ENCODE measurements at regions not wholly inside any gene's neighbourhood (a gene's known extent, or its start where the extent isn't known, plus 50 kb on each side); places are given as distances from the start of the nearest gene placed in this dataset.

DNA sequence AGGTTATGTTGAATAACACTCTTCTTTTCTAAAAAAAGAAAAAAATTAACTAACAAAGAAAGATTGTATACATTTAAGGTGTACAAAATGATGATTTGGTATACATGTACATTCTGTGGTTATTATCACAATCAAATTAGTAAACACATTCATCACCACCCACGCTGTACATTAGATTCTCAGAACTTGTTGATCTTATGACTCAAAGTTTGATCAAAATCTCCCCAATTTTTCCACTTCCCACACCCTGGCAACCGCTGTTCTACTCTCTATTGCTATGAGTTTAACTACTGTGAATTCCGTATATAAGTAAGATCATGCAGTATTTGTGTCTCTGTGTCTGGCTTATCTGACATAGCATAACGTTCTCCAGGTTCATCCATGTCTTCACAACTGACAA lies 469.5 kb upstream of the CHRM3 start:
- Histone ChIP-seq H2AFZ (ENCODE audit: low read length) (no peak overlapping the region), H3F3A (ENCODE audit: low read depth) (no peaks in the 10 kb centered on the region), H3K36me3 (ENCODE audit: insufficient read depth, low read length) (no peaks in the 10 kb centered on the region), H3K9me2 (replicated peaks; ENCODE audit: low read depth, low read length) (no peaks in the 10 kb centered on the region), H3K4me3 (ENCODE audit: low read length, poor library complexity, severe bottlenecking) (no peak overlapping the region), H3K4me1 (ENCODE audit: insufficient read depth, low read length, poor library complexity, severe bottlenecking) (no peaks in the 10 kb centered on the region), H3K79me2 (ENCODE audit: insufficient read depth, low read length) (no peaks in the 10 kb centered on the region), H3K4me2 (ENCODE audit: low read depth, low read length, poor library complexity, severe bottlenecking) (no peak overlapping the region), H4K20me1 (ENCODE audit: insufficient read depth, low read length, poor library complexity, severe bottlenecking) (no peaks in the 10 kb centered on the region), H3K9me3 (ENCODE audit: insufficient read depth, low read depth, low read length) (no peaks in the 10 kb centered on the region; the same call in 1 of the 2 replicates), H3K27me3 (ENCODE audit: insufficient read depth, low read length, poor library complexity, severe bottlenecking) (no peaks in the 10 kb centered on the region), H3K9ac (ENCODE audit: low read depth, low read length, poor library complexity, severe bottlenecking) (no peak overlapping the region)
- TF ChIP-seq EZH2phosphoT487 (IDR thresholded peaks at IDR 0.05; ENCODE audit: borderline replicate concordance) = no peak
- TF ChIP-seq, protein P1, sequence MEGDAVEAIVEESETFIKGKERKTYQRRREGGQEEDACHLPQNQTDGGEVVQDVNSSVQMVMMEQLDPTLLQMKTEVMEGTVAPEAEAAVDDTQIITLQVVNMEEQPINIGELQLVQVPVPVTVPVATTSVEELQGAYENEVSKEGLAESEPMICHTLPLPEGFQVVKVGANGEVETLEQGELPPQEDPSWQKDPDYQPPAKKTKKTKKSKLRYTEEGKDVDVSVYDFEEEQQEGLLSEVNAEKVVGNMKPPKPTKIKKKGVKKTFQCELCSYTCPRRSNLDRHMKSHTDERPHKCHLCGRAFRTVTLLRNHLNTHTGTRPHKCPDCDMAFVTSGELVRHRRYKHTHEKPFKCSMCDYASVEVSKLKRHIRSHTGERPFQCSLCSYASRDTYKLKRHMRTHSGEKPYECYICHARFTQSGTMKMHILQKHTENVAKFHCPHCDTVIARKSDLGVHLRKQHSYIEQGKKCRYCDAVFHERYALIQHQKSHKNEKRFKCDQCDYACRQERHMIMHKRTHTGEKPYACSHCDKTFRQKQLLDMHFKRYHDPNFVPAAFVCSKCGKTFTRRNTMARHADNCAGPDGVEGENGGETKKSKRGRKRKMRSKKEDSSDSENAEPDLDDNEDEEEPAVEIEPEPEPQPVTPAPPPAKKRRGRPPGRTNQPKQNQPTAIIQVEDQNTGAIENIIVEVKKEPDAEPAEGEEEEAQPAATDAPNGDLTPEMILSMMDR (conservative IDR thresholded peaks at IDR 0.05; ENCODE audit: low read length) = no peak

DNA sequence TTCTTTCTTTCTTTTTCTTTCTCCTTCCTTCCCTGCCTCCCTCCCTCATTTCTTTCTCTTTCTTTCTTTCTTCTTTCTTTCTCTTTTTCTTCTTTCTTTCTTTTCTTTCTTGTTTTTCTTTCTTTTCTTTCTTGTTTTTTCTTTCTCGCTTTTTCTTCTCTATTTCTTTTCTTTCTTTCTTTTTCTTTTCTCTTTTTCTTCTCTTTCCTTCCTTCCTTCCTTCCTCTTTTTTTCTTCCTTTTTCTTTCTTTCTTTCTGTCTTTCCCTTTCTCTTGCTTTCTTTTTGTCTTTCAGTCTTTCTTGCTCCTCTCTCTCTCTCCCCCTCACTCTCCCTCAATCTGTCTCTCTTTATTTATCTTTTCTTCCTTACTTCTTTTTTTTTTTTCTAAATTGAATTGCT lies 472.0 kb upstream of the CHRM3 start:
- Histone ChIP-seq H3K4me1 (ENCODE audit: insufficient read depth, low read length, poor library complexity, severe bottlenecking) (no peaks in the 10 kb centered on the region), H3K27me3 (ENCODE audit: insufficient read depth, low read length, poor library complexity, severe bottlenecking) (no peaks in the 10 kb centered on the region), H3K79me2 (ENCODE audit: insufficient read depth, low read length) (no peaks in the 10 kb centered on the region), H4K20me1 (ENCODE audit: insufficient read depth, low read length, poor library complexity, severe bottlenecking) (no peaks in the 10 kb centered on the region), H3K9me3 (ENCODE audit: insufficient read depth, low read depth, low read length) (no peaks in the 10 kb centered on the region; the same call in 1 of the 2 replicates), H3K36me3 (ENCODE audit: insufficient read depth, low read length) (no peaks in the 10 kb centered on the region), H3K4me3 (ENCODE audit: low read length, poor library complexity, severe bottlenecking) (no peak overlapping the region), H3K4me2 (ENCODE audit: low read depth, low read length, poor library complexity, severe bottlenecking) (no peak overlapping the region), H2AFZ (ENCODE audit: low read length) (no peak overlapping the region), H3K9ac (ENCODE audit: low read depth, low read length, poor library complexity, severe bottlenecking) (no peak overlapping the region), H3K9me2 (replicated peaks; ENCODE audit: low read depth, low read length) (no peaks in the 10 kb centered on the region), H3F3A (ENCODE audit: low read depth) (no peaks in the 10 kb centered on the region)
- TF ChIP-seq EZH2phosphoT487 (IDR thresholded peaks at IDR 0.05; ENCODE audit: borderline replicate concordance) = no peak
- TF ChIP-seq, protein P1 (conservative IDR thresholded peaks at IDR 0.05; ENCODE audit: low read length) = no peak

DNA sequence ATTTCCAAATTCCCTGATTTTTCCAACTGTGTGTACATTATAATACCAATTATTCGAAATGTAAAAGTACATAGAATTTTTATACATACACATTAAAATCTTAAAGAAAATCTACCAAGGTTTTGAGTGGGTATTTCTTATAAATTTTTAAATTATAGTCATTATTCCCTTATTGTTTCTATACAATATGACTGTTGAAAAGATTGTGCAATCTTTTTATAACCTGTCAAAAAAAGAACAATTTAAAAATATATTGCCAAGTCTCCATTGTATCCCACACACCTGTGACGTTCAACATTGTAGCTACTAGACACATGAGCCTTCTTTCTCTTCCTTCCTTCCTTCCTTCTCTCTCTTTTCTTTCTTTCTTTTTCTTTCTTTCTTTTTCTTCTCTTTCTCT lies 473.2 kb upstream of the CHRM3 start:
- H3F3A ChIP-seq (ENCODE audit: low read depth) = no peaks in the 10 kb centered on the region
- no peaks in the 10 kb centered on the region for H4K20me1 ChIP-seq (ENCODE audit: insufficient read depth, low read length, poor library complexity, severe bottlenecking)
- no peaks in the 10 kb centered on the region for H3K27me3 ChIP-seq (ENCODE audit: insufficient read depth, low read length, poor library complexity, severe bottlenecking)
- no peaks in the 10 kb centered on the region for H3K4me1 ChIP-seq (ENCODE audit: insufficient read depth, low read length, poor library complexity, severe bottlenecking)
- no peaks in the 10 kb centered on the region for H3K79me2 ChIP-seq (ENCODE audit: insufficient read depth, low read length)
- H3K9me3 ChIP-seq (ENCODE audit: insufficient read depth, low read depth, low read length) = no peaks in the 10 kb centered on the region; the same call in 1 of the 2 replicates
- no peaks in the 10 kb centered on the region for H3K36me3 ChIP-seq (ENCODE audit: insufficient read depth, low read length)
- H3K4me3 ChIP-seq (ENCODE audit: low read length, poor library complexity, severe bottlenecking) = no peak overlapping the region
- no peaks in the 10 kb centered on the region for H3K9me2 ChIP-seq (replicated peaks; ENCODE audit: low read depth, low read length)
- TF ChIP-seq, protein P1 (conservative IDR thresholded peaks at IDR 0.05; ENCODE audit: low read length) = no peak
- TF ChIP-seq EZH2phosphoT487 (IDR thresholded peaks at IDR 0.05; ENCODE audit: borderline replicate concordance) = no peak
- H3K4me2 ChIP-seq (ENCODE audit: low read depth, low read length, poor library complexity, severe bottlenecking) = no peak overlapping the region
- no peak overlapping the region for H3K9ac ChIP-seq (ENCODE audit: low read depth, low read length, poor library complexity, severe bottlenecking)
- no peak overlapping the region for H2AFZ ChIP-seq (ENCODE audit: low read length)
